ENCODE measurements at regions not wholly inside any gene's neighbourhood (a gene's known extent, or its start where the extent isn't known, plus 50 kb on each side); places are given as distances from the start of the nearest gene placed in this dataset.

DNA sequence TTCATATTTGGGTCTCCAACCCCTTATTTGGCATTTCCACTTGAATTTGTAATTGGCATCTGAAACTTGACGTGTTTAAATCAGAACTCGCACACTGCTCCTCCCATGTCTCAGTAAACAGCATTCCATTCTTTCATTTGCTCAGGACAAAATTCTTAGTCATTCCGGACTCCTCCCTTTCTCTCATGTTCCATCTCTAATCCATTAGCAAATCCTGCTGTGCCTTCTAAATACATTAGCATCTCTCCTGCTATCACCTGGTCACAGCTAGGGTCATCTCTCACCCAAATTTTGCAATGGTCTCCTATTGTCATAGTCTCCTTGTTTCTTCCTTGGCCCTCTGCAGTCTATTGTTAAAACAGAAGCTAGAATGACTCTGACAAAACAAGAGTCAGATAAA lies 119.9 kb upstream of the CADPS start:
- WGBS, 4 donors, result 70 to 80% (median 77%) methylated on average over 3 of the region's 3 CpGs
- TF ChIP-seq, protein P1, sequence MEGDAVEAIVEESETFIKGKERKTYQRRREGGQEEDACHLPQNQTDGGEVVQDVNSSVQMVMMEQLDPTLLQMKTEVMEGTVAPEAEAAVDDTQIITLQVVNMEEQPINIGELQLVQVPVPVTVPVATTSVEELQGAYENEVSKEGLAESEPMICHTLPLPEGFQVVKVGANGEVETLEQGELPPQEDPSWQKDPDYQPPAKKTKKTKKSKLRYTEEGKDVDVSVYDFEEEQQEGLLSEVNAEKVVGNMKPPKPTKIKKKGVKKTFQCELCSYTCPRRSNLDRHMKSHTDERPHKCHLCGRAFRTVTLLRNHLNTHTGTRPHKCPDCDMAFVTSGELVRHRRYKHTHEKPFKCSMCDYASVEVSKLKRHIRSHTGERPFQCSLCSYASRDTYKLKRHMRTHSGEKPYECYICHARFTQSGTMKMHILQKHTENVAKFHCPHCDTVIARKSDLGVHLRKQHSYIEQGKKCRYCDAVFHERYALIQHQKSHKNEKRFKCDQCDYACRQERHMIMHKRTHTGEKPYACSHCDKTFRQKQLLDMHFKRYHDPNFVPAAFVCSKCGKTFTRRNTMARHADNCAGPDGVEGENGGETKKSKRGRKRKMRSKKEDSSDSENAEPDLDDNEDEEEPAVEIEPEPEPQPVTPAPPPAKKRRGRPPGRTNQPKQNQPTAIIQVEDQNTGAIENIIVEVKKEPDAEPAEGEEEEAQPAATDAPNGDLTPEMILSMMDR (IDR thresholded peaks at IDR 0.05), result no peak
- TF ChIP-seq POLR2A (IDR thresholded peaks at IDR 0.05), result no peak
- Histone ChIP-seq H3K9me3 (no peaks in the 10 kb centered on the region), H3K27ac (no peak overlapping the region), H3K4me1 (no peaks in the 10 kb centered on the region), H3K36me3 (no peaks in the 10 kb centered on the region), H3K4me3 (no peak overlapping the region), H3K27me3 (no peaks in the 10 kb centered on the region)
- ATAC-seq, result no peak
- intact Hi-C loops (cut with DNase I), result no loop called here
- DNase-seq, result no peak

DNA sequence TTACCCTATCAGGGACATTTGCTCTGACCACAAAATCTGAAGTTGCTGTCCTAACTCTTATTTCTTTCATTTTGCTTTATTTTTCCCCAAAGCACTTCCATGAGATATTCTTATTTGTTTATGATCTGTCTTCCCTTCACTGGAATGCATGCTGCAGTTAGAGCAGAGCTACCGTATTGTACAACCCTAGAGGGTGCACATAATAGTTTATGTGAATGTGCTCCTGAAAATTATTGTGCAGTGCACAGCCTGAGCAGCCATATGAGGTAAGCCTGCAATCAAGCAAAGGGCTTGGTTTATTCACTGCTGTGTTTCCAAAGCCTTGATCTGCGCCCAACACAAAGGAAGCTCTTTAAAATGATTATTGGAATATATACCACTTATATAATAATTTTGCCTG lies 120.3 kb upstream of the CADPS start:
- Histone ChIP-seq H3K36me3 (no peaks in the 10 kb centered on the region), H3K27ac (no peak overlapping the region), H3K4me1 (no peaks in the 10 kb centered on the region), H3K4me3 (no peak overlapping the region), H3K27me3 (no peaks in the 10 kb centered on the region), H3K9me3 (no peaks in the 10 kb centered on the region)
- TF ChIP-seq POLR2A (IDR thresholded peaks at IDR 0.05), result no peak
- TF ChIP-seq, protein P1 (IDR thresholded peaks at IDR 0.05), result no peak
- intact Hi-C loops (cut with DNase I), result no loop called here
- DNase-seq (no peak), ATAC-seq (no peak)
- WGBS, 4 donors, result 78 to 87% (median 80%) methylated on average over 2 of the region's 2 CpGs

DNA sequence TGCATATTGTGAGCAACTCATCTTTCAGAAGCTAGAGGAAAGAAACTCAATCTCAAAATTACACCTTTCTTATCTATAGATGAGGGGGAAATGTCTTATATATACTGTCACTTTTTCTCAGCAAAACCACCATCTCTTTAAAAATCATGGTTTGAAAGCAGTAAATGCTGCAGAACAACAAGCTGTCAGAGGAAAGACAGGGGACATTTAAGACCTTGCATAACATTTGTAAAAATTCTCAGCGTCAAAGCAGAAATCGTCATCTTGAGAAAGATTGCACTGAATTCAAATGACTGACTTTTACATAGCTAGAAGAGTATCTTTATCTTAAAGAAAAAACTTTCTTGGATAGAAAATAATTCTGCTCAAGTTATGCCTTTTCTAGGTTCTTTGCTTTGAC lies 122.2 kb upstream of the CADPS start:
- no peaks in the 10 kb centered on the region for H3K9me3 ChIP-seq
- no peak overlapping the region for H3K27ac ChIP-seq
- ATAC-seq (no peak), DNase-seq (no peak)
- no peak overlapping the region for H3K4me3 ChIP-seq
- no peaks in the 10 kb centered on the region for H3K27me3 ChIP-seq
- WGBS, 4 donors, result 81 to 90% (median 84%) methylated on average over 2 of the region's 2 CpGs
- H3K4me1 ChIP-seq, result no peaks in the 10 kb centered on the region
- TF ChIP-seq POLR2A (IDR thresholded peaks at IDR 0.05), result no peak
- TF ChIP-seq, protein P1 (IDR thresholded peaks at IDR 0.05), result no peak
- no peaks in the 10 kb centered on the region for H3K36me3 ChIP-seq
- intact Hi-C loops (cut with DNase I), result no loop called here

DNA sequence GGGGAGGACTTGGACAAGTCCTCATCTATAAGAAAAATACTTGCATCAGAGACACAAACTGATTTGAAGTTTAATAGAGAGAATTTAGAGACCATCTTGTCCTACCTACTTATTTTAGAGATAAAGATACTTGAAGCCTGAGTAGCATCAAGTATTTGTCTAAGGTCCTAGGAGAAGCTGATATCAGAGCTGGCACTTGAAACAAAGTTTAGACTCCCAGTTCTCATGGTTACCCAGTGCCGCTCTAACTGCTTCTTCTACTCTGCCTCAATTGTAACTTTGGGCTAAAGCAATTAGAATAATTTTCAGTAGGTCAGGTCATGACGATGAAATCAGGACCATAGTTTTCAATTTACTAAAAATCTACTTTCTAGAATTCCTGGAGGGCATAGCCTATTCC lies 123.9 kb upstream of the CADPS start:
- Histone ChIP-seq H3K27me3 (no peaks in the 10 kb centered on the region), H3K36me3 (no peaks in the 10 kb centered on the region), H3K9me3 (peaks cover 0 to 12% (median 0%) of the 10 kb centered on the region in 12 donors), H3K27ac (no peak overlapping the region), H3K4me3 (no peak overlapping the region), H3K4me1 (no peaks in the 10 kb centered on the region)
- no peak for TF ChIP-seq POLR2A (IDR thresholded peaks at IDR 0.05)
- TF ChIP-seq, protein P1 (IDR thresholded peaks at IDR 0.05), result no peak
- WGBS, 4 donors, result 31 to 37% (median 35%) methylated on average over 2 of the region's 2 CpGs
- ATAC-seq, result no peak
- intact Hi-C loops (cut with DNase I), result no loop called here
- DNase-seq, result no peak

All from heart left ventricle (tissue), 16 donors.